NCI-H2171 (cell line): ENCODE measurements at regions not wholly inside any gene's neighbourhood (a gene's known extent, or its start where the extent isn't known, plus 50 kb on each side); places are given as distances from the start of the nearest gene placed in this dataset.
"Not testable (repeated sequence)": the region's sequence is repeated elsewhere in the genome, so short reads cannot be mapped to it uniquely, and the experiment has no call there.

Source experiments
- DNase-seq: peaks from one replicate; lab custom pipeline; 2025; lab: John Stamatoyannopoulos, UW

- DNase-seq, result not testable (repeated sequence)
These were observed 60.5 kb upstream of the PSME4 start for GRCh38 chr2:54031288-54031687.

DNA sequence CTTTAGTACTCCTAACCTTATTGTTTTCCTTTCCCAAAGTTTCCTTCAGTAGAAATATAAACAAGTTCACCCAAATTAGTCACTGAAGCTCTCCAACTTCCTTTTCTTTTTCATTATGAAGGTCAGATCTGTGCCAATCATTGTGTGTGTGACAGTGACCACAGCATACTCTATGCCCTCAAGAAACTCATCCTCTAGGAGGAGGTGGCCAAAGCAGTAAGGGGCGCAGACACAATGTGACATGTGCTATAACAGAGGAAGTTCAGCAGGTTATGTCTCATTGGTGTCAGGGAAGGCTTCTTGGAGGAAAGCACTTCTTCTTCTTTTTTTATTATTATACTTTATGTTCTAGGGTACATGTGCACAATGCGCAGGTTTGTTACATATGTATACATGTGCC, 60.0 kb upstream of the PSME4 start:
- no peak for DNase-seq

GRCh38 chr2:54030396-54030741, 59.6 kb upstream of the PSME4 start:
- DNase-seq, result peak; percentile 58

DNA sequence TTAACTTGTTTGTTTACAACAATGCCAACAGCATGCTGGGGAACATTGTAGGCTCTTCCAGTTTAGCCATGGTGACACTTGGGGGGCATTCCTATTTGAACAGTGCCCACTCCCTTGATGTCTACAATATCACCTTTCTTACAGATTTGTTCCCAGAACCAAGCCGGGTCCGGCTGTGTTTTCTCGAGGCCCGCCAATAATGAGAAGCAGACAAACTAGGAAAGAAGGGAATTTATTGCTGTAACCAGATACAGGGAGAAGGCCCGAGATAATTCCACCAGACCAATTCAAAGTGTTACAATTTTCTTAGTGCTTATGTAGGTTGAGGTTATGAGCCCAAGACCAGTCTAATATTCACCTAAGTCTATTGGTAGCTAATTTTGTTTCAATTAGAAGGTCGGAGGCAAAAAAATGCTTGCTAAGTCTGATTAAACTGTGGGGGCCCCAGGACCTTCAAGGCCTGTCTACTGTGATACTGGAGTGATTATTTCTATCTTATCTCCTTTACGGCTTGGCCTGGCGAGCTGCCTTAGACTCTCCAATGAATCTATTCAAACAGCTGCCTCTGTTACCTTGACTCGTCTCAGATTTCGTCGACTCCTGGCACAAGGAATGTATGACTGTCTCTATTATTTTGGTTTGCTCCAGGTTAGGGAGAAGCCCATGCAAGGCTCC, 59.1 kb upstream of the PSME4 start:
- peak; percentile 58 for DNase-seq

GRCh38 chr2:54025463-54026075, 54.8 kb upstream of the PSME4 start:
- DNase-seq, result not testable (repeated sequence)

- DNase-seq, result no peak
These were observed 53.8 kb upstream of the PSME4 start for GRCh38 chr2:54024576-54024975.

GRCh38 chr2:54021702-54022101, 50.9 kb upstream of the PSME4 start:
- DNase-seq, result no peak

DNA sequence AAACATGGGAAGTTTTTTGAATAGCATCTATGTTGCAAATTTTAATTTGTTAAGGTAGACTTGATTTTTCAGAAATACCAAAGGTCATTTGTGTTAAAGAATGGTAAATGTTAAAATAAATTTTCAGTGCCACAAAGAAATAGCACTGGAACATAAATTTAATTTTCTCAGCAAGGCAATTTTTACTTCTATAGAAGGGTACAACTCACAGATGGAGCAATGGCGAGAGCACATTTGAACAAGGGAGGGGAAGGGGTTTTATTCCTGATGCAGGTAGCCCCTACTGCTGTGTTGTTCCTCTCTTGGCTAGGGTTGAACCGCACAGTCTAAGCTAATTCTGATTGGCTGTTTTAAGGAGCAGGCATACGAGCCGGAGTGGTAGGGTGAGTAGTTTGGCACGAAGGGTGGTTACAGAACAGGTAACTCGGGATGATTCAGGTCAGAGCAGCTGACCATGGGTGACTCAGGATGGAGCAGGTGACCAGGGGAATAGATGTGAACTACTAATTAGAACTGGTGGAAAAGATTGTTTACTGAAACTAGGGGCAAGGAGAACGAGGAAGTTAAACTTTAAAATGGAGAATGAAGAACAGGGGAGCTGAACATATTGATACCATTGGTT, 50.1 kb upstream of the PSME4 start:
- no peak for DNase-seq
